SH-SY5Y (cell line): ENCODE measurements at regions not wholly inside any gene's neighbourhood (a gene's known extent, or its start where the extent isn't known, plus 50 kb on each side); places are given as distances from the start of the nearest gene placed in this dataset.

Experiments used
- GATA2 ChIP-seq: IDR thresholded peaks from 2 replicates; pipeline ENCODE4 v1.6.1; 2011; ENCODE audit warnings: mild to moderate bottlenecking, low read depth, low read length
- GATA3 ChIP-seq: IDR thresholded peaks from 2 replicates; pipeline ENCODE4 v1.6.1; 2011; ENCODE audit warnings: low read depth, mild to moderate bottlenecking, low read length, moderate library complexity

DNA sequence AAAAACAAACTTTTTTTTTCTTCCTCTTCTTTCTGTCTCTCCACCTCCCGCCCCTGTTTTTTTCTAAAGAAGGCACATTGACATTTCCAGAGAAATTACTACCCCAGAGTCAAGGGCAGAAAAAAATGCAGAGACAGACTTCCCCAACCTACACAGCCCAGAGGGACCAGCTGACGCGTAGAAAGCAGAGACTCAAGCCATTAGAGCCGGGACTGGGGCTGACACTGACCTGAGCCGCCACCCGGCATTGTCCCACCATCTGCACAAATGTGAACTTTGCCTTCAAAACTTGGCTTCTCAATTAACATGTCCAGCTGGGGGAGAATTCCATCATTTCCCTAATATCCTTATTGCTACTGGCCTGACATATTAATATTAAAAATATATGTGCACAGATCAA is 385.6 kb downstream of the NR2F2 start:
- TF ChIP-seq GATA2 (no peak), GATA3 (no peak)

GRCh38 chr15:96716478-96716877 is 386.0 kb downstream of the NR2F2 start:
- TF ChIP-seq GATA2: no peak

DNA sequence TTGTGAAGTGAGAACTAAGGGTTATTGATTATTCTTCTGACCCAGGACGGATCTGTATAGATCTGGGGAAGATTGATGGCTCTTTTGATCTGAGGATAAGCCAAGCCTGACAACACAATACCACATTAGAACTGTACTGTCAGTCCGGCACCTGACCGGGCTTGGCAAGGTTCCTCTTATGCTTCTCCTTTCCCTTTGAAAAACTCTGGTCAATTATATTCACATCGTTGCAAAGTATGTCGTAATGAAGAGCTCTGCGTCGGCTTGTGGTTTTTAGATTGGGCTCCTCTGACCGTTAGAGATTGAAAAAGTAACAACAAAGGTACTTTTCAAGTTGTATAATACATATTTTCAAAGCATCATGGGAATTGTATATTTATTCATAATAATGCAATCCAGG is 389.8 kb downstream of the NR2F2 start:
- no peak for TF ChIP-seq GATA3
- TF ChIP-seq GATA2: no peak

DNA sequence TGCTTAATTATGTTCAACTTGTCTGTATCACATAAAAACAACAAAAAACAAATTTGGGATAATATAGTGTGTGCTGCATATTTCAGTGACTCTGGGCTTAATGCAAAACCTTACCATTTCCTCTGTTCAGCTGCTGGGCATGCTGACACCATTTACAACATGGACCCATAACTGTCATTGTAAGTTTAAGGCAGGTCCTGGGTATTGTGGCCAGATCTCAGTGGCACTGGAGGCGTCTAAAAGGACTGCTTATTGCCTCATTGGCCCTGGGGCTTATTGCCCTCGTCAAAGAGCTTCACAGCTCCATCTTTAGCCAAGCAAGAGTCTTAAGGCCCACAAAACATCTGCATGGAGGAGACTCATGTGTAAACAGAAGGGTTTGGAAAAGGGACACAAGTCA is 390.2 kb downstream of the NR2F2 start:
- TF ChIP-seq GATA3 (no peak), GATA2 (no peak)

GRCh38 chr15:96728591-96728990 is 398.1 kb downstream of the NR2F2 start:
- no peak for TF ChIP-seq GATA3
- TF ChIP-seq GATA2: no peak

GRCh38 chr15:96732704-96733103 is 402.2 kb downstream of the NR2F2 start:
- TF ChIP-seq GATA2 (no peak), GATA3 (no peak)

- TF ChIP-seq GATA2: no peak
- TF ChIP-seq GATA3: no peak
Measured at GRCh38 chr15:96733721-96734120, 403.2 kb downstream of the NR2F2 start.

- no peak for TF ChIP-seq GATA3
- TF ChIP-seq GATA2: no peak
Measured at GRCh38 chr15:96735632-96736240, 405.2 kb downstream of the NR2F2 start.

- TF ChIP-seq GATA2 (no peak), GATA3 (no peak)
Measured at GRCh38 chr15:96736384-96736783, 405.9 kb downstream of the NR2F2 start.

DNA sequence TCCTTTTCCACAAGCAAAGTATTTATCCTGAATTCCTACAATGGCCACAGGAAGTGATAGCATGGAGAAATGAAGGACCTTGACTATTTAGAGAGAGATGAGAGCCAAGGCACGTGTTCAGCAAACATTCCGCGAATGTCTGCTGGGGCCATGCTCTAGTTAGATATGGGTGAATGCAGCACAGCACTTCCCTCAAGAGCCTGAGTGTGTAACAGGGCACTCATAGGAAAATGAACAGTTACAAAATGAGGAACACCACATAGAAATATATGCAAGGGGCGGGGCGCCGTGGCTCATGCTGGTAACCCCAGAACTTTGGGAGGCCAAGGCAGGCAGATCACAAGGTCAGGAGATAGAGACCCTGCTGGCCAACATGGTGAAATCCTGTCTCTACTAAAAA is 406.9 kb downstream of the NR2F2 start:
- TF ChIP-seq GATA2 (no peak), GATA3 (no peak)

DNA sequence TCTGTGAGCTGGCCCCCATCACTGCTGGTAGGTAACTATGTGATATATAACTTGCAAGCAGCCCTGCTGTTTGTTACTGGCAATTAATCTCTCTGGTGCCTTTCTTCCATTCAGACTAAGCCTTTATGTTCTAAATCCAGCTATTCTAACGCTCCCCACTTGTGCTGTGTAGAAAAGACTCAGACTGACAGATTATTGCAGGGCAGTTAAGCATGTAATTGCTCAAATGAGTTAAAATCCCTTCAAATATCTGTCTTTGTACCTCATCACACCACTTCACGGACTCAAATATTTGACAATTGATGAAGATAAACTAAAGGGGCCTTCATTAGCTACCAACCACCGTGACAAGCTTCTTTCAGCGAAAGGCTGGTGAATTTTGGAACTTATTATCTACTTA is 416.2 kb downstream of the NR2F2 start:
- TF ChIP-seq GATA2: no peak
- TF ChIP-seq GATA3: no peak

- no peak for TF ChIP-seq GATA3
- no peak for TF ChIP-seq GATA2
Measured at GRCh38 chr15:96747291-96747690, 416.8 kb downstream of the NR2F2 start.

- TF ChIP-seq GATA2 (no peak), GATA3 (no peak)
Measured at GRCh38 chr15:96750361-96750760, 419.9 kb downstream of the NR2F2 start.

DNA sequence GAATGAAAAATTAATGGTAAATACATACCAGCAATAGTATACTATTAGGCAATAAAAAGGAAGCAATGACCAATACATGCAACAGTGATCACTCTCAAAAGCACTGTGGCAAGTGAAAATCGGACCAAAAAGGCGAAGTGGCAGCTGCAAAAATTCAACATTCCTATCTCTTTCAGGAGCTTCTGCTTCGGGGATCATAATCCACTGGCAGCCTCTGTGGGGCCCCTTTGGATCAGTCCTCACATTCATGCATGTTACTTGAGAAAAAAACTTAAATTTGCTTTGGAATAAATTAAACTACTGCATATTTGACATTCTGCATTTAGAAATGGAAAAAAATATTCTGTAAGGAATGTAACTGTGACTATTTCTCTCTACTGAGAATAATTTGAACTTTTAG is 425.6 kb downstream of the NR2F2 start:
- TF ChIP-seq GATA3 (no peak), GATA2 (no peak)

DNA sequence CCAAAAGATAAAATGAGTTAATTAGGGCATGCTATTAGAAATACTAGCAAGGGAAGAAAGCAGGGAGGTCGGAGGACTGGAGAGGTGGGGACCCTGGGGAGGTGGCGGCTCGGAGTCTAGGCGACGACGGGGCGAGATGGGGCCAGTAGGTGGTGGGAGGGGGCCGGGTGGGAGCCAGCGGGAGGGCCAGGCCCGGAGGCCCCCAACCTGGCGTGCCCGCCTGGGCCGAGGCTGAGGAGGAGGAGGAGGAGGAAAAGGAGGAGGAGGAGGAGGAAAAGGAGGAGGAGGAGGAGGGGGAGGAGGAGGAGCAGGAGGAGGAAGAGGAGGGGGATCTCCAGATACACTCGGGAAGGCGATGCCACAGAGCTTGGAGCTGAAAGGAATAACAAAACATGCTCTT is 426.2 kb downstream of the NR2F2 start:
- TF ChIP-seq GATA3 (no peak), GATA2 (no peak)

- TF ChIP-seq GATA2: no peak
- no peak for TF ChIP-seq GATA3
Measured at GRCh38 chr15:96762566-96762965, 432.1 kb downstream of the NR2F2 start.

DNA sequence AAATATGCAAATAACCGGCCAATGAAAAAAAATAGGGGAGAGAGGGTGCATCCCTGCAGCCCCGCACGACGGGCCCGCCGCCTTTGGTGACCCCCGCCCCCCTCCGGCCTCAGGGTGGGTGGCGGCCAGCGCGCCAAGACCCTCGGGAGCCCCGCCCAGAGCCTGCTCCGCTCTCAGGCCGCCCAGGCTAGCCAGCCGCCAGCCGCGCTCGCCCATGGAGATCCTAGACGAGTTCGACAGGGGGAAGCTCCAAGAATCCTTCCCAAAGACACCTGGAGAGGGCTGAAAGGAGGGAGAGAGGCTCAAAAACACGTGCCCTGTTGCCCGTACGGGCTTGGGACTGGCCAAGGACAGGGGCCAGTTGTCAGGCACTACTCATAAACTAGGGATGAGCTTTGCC is 434.0 kb downstream of the NR2F2 start:
- no peak for TF ChIP-seq GATA2
- no peak for TF ChIP-seq GATA3
